ENCODE measurements at regions not wholly inside any gene's neighbourhood (a gene's known extent, or its start where the extent isn't known, plus 50 kb on each side); places are given as distances from the start of the nearest gene placed in this dataset.
"Not testable (repeated sequence)": the region's sequence is repeated elsewhere in the genome, so short reads cannot be mapped to it uniquely, and the experiment has no call there.

GRCh38 chr5:106985174-106985573, 685.6 kb downstream of the EFNA5 start:
- no peaks in the 10 kb centered on the region for H3K9me3 ChIP-seq
- WGBS, 2 donors: 83 to 91% methylated on average over 6 of the region's 6 CpGs

DNA sequence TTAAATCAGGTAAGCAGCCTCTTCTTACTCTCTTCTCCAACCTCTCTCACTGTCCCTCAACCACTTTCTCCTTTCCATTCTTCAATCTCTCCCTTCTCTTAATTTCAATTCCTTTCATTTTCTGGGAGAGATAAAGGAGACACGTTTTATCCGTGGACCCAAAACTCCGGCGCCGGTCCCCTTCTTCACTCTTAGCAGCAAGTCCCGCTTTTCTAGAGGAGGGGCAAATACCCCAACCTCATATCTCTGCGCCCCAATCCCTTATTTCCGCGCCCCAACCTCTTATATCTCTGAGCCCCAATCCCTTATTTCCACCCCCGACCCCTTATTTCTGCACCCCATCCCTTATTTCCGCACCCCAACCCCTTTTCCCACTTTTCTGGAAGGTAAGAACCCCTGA, 691.6 kb downstream of the EFNA5 start:
- DNase-seq; H3K27ac ChIP-seq; H3K9me3 ChIP-seq; H3K27me3 ChIP-seq; ATAC-seq (ENCODE audit: low FRiP score in 2 of 2); H3K4me3 ChIP-seq; H3K4me1 ChIP-seq; H3K36me3 ChIP-seq: not testable (repeated sequence)
- WGBS, 2 donors: 78 to 90% methylated on average over 11 of the region's 11 CpGs

More at GRCh38 chr5:106985174-106985573, 685.6 kb downstream of the EFNA5 start:
- Histone ChIP-seq H3K36me3 (no peaks in the 10 kb centered on the region), H3K4me3 (no peak overlapping the region), H3K27me3 (no peaks in the 10 kb centered on the region), H3K27ac (no peak overlapping the region), H3K4me1 (no peaks in the 10 kb centered on the region)
- no peak for TF ChIP-seq POLR2A (IDR thresholded peaks at IDR 0.05)
- TF ChIP-seq, protein P1, sequence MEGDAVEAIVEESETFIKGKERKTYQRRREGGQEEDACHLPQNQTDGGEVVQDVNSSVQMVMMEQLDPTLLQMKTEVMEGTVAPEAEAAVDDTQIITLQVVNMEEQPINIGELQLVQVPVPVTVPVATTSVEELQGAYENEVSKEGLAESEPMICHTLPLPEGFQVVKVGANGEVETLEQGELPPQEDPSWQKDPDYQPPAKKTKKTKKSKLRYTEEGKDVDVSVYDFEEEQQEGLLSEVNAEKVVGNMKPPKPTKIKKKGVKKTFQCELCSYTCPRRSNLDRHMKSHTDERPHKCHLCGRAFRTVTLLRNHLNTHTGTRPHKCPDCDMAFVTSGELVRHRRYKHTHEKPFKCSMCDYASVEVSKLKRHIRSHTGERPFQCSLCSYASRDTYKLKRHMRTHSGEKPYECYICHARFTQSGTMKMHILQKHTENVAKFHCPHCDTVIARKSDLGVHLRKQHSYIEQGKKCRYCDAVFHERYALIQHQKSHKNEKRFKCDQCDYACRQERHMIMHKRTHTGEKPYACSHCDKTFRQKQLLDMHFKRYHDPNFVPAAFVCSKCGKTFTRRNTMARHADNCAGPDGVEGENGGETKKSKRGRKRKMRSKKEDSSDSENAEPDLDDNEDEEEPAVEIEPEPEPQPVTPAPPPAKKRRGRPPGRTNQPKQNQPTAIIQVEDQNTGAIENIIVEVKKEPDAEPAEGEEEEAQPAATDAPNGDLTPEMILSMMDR (IDR thresholded peaks at IDR 0.05): no peak
- TF ChIP-seq POLR2AphosphoS5 (IDR thresholded peaks at IDR 0.05): no peak
- TF ChIP-seq EP300 (IDR thresholded peaks at IDR 0.05): no peak
- DNase-seq (no peak), ATAC-seq (ENCODE audit: low FRiP score in 2 of 2) (no peak)

DNA sequence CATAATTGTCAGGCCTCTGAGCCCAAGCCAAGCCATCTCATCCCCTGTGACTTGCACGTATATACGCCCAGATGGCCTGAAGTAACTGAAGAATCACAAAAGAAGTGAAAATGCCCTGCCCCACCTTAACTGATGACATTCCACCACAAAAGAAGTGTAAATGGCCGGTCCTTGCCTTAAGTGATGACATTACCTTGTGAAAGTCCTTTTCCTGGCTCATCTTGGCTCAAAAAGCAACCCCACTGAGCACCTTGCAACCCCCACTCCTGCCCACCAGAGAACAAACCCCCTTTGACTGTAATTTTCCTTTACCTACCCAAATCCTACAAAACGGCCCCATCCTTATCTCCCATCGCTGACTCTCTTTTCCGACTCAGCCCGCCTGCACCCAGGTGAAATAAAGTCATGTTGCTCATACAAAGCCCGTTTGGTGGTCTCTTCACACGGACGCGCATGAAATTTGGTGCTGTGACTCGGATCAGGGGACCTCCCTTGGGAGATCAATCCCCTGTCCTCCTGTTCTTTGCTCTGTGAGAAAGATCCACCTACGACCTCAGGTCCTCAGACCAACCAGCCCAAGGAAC, 692.1 kb downstream of the EFNA5 start:
- not testable (repeated sequence) for H3K9me3 ChIP-seq; H3K4me1 ChIP-seq; DNase-seq; H3K36me3 ChIP-seq; H3K27ac ChIP-seq; H3K27me3 ChIP-seq; H3K4me3 ChIP-seq; ATAC-seq (ENCODE audit: low FRiP score in 2 of 2)
- 76 to 88% methylated on average over 13 of the region's 13 CpGs for WGBS, 2 donors

GRCh38 chr5:106976363-106976762, 694.4 kb downstream of the EFNA5 start:
- DNase-seq (no peak), ATAC-seq (ENCODE audit: low FRiP score in 2 of 2) (no peak)
- no peaks in the 10 kb centered on the region for H3K9me3 ChIP-seq
- no peaks in the 10 kb centered on the region for H3K4me1 ChIP-seq
- WGBS, 2 donors: 49 to 82% methylated on average over 3 of the region's 3 CpGs
- no peak overlapping the region for H3K4me3 ChIP-seq
- TF ChIP-seq EP300 (IDR thresholded peaks at IDR 0.05) (no peak), POLR2A (IDR thresholded peaks at IDR 0.05) (no peak), POLR2AphosphoS5 (IDR thresholded peaks at IDR 0.05) (no peak)
- TF ChIP-seq, protein P1 (IDR thresholded peaks at IDR 0.05): no peak
- H3K27me3 ChIP-seq: no peaks in the 10 kb centered on the region
- H3K27ac ChIP-seq: no peak overlapping the region
- no peaks in the 10 kb centered on the region for H3K36me3 ChIP-seq

GRCh38 chr5:106974272-106974671, 696.5 kb downstream of the EFNA5 start:
- H3K4me3 ChIP-seq: no peak overlapping the region
- H3K27ac ChIP-seq: no peak overlapping the region
- no peaks in the 10 kb centered on the region for H3K4me1 ChIP-seq
- 43% methylated on average over 2 of the region's 2 CpGs for WGBS, 2 donors
- H3K9me3 ChIP-seq: no peaks in the 10 kb centered on the region
- DNase-seq (no peak), ATAC-seq (ENCODE audit: low FRiP score in 2 of 2) (no peak)
- no peaks in the 10 kb centered on the region for H3K27me3 ChIP-seq
- no peaks in the 10 kb centered on the region for H3K36me3 ChIP-seq
- no peak for TF ChIP-seq EP300 (IDR thresholded peaks at IDR 0.05)

- Histone ChIP-seq H3K9me3 (no peaks in the 10 kb centered on the region), H3K36me3 (no peaks in the 10 kb centered on the region), H3K4me3 (no peak overlapping the region), H3K4me1 (no peaks in the 10 kb centered on the region), H3K27ac (no peak overlapping the region), H3K27me3 (no peaks in the 10 kb centered on the region)
- DNase-seq (no peak), ATAC-seq (ENCODE audit: low FRiP score in 2 of 2) (no peak)
- WGBS, 2 donors: 86 to 88% methylated on average over 4 of the region's 4 CpGs
- TF ChIP-seq EP300 (IDR thresholded peaks at IDR 0.05): no peak
Observed at GRCh38 chr5:106966686-106967315, 703.9 kb downstream of the EFNA5 start.

DNA sequence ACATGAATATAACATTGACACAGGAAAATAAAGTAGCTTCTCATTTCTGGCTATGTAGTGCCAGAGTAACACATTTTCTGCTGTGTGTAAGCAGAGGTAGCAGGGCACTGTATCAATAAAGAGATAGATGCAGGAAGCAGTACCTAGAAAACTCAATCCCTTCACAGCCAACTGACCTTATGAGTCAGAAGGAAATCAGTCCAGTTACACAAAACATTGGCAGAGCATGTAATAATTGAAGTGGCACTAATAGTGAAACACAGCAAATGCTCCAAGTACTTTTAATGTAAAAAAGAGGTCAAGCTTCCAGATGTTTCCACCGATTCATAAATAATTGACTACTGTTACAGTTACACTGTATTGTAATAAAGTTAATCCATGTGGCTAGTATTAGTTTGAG, 706.6 kb downstream of the EFNA5 start:
- DNase-seq (no peak), ATAC-seq (ENCODE audit: low FRiP score in 2 of 2) (no peak)

More for the DNA sequence above, 706.6 kb downstream of the EFNA5 start:
- TF ChIP-seq, protein P1 (IDR thresholded peaks at IDR 0.05): no peak
- TF ChIP-seq POLR2AphosphoS5 (IDR thresholded peaks at IDR 0.05) (no peak), POLR2A (IDR thresholded peaks at IDR 0.05) (no peak), EP300 (IDR thresholded peaks at IDR 0.05) (no peak)
- Histone ChIP-seq H3K4me3 (no peak overlapping the region), H3K27ac (no peak overlapping the region), H3K27me3 (no peaks in the 10 kb centered on the region), H3K4me1 (no peaks in the 10 kb centered on the region), H3K9me3 (no peaks in the 10 kb centered on the region), H3K36me3 (no peaks in the 10 kb centered on the region)
- WGBS, 2 donors: 52 to 56% methylated on average over 1 of the region's 1 CpG
